IMR-90 (cell line): ENCODE measurements at regions not wholly inside any gene's neighbourhood (a gene's known extent, or its start where the extent isn't known, plus 50 kb on each side); places are given as distances from the start of the nearest gene placed in this dataset.

Source experiments
- CEBPB ChIP-seq: IDR thresholded peaks from 2 replicates; pipeline ENCODE4 v1.6.1; 2012; ENCODE audit warnings: low read depth, low read length, improper control_type of control experiment
- TF ChIP-seq, protein P1 (sequence below): conservative IDR thresholded peaks from 2 replicates; pipeline ENCODE4 v1.5.1; 2012; ENCODE audit warnings: mild to moderate bottlenecking, low read depth, low read length, improper control_type of control experiment

DNA sequence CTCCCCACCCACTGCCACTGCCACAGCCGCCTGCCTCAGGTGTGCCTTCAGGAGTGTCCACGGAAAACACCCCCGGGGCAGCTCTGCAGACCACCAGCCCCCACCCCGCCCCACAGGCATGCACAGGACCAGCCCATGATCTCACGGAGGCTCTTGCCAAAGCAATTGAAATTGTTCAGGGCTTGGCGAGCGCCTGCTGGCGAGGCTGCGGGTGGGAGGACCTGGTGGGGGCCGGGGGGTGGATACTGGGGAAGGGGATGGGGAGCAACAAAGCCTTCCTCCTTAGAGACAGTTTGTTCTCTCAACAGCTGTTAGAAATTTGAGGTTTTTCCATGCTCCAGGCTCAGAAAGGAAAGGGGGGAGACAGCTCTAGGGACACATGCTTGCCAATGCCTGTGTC is 274.7 kb downstream of the MN1 start:
- TF ChIP-seq, protein P1, sequence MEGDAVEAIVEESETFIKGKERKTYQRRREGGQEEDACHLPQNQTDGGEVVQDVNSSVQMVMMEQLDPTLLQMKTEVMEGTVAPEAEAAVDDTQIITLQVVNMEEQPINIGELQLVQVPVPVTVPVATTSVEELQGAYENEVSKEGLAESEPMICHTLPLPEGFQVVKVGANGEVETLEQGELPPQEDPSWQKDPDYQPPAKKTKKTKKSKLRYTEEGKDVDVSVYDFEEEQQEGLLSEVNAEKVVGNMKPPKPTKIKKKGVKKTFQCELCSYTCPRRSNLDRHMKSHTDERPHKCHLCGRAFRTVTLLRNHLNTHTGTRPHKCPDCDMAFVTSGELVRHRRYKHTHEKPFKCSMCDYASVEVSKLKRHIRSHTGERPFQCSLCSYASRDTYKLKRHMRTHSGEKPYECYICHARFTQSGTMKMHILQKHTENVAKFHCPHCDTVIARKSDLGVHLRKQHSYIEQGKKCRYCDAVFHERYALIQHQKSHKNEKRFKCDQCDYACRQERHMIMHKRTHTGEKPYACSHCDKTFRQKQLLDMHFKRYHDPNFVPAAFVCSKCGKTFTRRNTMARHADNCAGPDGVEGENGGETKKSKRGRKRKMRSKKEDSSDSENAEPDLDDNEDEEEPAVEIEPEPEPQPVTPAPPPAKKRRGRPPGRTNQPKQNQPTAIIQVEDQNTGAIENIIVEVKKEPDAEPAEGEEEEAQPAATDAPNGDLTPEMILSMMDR, result no peak
- TF ChIP-seq CEBPB, result no peak
